ENCODE measurements at regions not wholly inside any gene's neighbourhood (a gene's known extent, or its start where the extent isn't known, plus 50 kb on each side); places are given as distances from the start of the nearest gene placed in this dataset.

DNA sequence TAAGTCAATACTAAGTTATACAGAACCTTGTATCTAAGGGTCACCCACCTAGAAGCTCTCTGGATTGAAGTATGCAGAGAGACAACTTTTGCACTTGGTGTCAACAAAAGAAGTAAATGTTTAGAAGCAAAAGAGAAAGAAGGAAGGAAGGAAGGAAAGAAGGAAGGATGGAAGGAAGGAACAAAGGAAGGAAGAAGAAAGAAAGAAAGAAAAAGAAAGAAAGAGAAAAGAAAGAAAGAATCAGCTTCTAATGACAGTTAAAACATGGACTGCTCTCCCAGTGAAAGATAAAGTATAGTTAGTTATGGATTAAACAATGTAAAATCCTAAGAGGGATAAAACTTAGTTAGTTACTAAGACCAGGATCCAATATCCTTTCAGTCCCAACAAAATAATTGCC lies 613.8 kb upstream of the NR2F2 start:
- H3K27me3 ChIP-seq (ENCODE audit: insufficient read depth, insufficient read length) = no peaks in the 10 kb centered on the region
- TF ChIP-seq YY1 (IDR thresholded peaks at IDR 0.05; ENCODE audit: insufficient read depth, insufficient read length) (no peak), SUZ12 (IDR thresholded peaks at IDR 0.05; ENCODE audit: extremely low read depth, insufficient read depth, insufficient read length) (no peak), ZNF274 (IDR thresholded peaks at IDR 0.05; ENCODE audit: low read depth, low read length) (no peak)
- H3K36me3 ChIP-seq (ENCODE audit: insufficient read depth, insufficient read length, low read length) = no peaks in the 10 kb centered on the region
- no peak for DNase-seq (ENCODE audit: low read depth, low spot score)
- no peaks in the 10 kb centered on the region for H3K9me3 ChIP-seq (ENCODE audit: insufficient read depth, low read length)
- no peak overlapping the region for H3K9ac ChIP-seq (ENCODE audit: insufficient read length, low read depth)
- H3K4me3 ChIP-seq (ENCODE audit: insufficient read length, low read depth) = no peak overlapping the region
- H3K4me1 ChIP-seq (ENCODE audit: insufficient read depth, insufficient read length) = peaks cover 2% of the 10 kb centered on the region

DNA sequence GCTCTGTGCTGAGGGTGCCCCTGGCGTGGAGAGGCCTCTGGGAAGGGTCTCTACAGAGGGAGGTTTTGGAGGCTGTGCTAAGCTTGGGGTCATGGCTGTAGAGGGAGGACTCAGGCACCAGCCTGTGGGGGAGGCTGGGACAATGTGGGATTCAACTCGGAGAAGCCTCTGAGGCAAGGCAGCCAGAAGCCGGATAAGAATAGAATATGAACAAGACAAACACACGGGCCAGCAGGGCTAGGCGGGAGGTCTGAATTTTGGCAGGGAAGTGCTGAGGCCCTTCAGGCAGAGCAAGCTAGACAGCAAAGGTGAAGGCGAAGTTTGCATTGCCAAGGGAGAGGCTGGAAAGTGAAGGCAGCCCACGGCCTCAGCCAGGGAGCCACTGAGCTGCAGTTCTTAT lies 612.1 kb upstream of the NR2F2 start:
- H3K4me1 ChIP-seq (ENCODE audit: insufficient read depth, insufficient read length) = peaks cover 2% of the 10 kb centered on the region
- no peaks in the 10 kb centered on the region for H3K9me3 ChIP-seq (ENCODE audit: insufficient read depth, low read length)
- H3K9ac ChIP-seq (ENCODE audit: insufficient read length, low read depth) = no peak overlapping the region
- no peak for DNase-seq (ENCODE audit: low read depth, low spot score)
- no peak for TF ChIP-seq YY1 (IDR thresholded peaks at IDR 0.05; ENCODE audit: insufficient read depth, insufficient read length)
- TF ChIP-seq ZNF274 (IDR thresholded peaks at IDR 0.05; ENCODE audit: low read depth, low read length) = no peak
- no peak for TF ChIP-seq SUZ12 (IDR thresholded peaks at IDR 0.05; ENCODE audit: extremely low read depth, insufficient read depth, insufficient read length)
- H3K4me3 ChIP-seq (ENCODE audit: insufficient read length, low read depth) = no peak overlapping the region
- H3K27me3 ChIP-seq (ENCODE audit: insufficient read depth, insufficient read length) = no peaks in the 10 kb centered on the region
- H3K36me3 ChIP-seq (ENCODE audit: insufficient read depth, insufficient read length, low read length) = no peaks in the 10 kb centered on the region

DNA sequence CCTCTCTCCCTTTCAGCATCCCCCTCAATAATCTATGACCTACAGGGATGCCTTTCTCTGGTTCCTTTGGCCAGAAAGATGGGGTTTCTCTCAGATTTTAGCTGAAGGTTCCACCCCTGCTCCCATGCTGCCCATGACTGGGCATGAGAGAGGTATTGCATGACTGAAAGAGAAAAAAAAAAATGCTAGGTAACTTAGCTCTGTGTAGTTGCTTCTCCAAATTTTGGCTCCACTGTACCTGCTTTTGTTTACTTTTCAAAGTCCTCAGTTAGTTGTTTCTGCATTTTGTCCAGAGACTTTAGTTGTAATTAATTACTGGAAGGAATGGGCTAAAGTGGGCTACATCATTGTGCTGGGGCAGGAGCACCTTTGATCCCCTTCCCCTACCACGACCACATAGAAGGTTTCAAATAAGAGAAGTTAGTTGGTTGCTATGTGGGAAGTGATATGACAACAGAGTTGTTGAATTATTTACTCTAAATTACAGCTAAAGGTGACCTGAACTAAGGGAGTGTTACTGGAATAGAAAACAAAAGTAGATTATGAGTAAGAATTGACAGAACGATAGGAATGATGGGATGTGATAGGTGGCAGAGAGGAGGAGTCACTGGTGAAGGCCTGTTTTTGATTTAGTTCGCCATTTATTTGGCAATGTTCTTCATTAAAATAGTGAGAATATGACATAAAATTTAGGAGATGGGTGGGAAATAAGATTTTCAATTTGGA lies 605.4 kb upstream of the NR2F2 start:
- Histone ChIP-seq H3K9ac (ENCODE audit: insufficient read length, low read depth) (no peak overlapping the region), H3K9me3 (ENCODE audit: insufficient read depth, low read length) (no peaks in the 10 kb centered on the region), H3K4me1 (ENCODE audit: insufficient read depth, insufficient read length) (no peaks in the 10 kb centered on the region), H3K4me3 (ENCODE audit: insufficient read length, low read depth) (no peak overlapping the region), H3K27me3 (ENCODE audit: insufficient read depth, insufficient read length) (no peaks in the 10 kb centered on the region), H3K36me3 (ENCODE audit: insufficient read depth, insufficient read length, low read length) (no peaks in the 10 kb centered on the region)
- DNase-seq (ENCODE audit: low read depth, low spot score) = no peak
- no peak for TF ChIP-seq SUZ12 (IDR thresholded peaks at IDR 0.05; ENCODE audit: extremely low read depth, insufficient read depth, insufficient read length)
- TF ChIP-seq YY1 (IDR thresholded peaks at IDR 0.05; ENCODE audit: insufficient read depth, insufficient read length) = no peak
- TF ChIP-seq ZNF274 (IDR thresholded peaks at IDR 0.05; ENCODE audit: low read depth, low read length) = no peak

DNA sequence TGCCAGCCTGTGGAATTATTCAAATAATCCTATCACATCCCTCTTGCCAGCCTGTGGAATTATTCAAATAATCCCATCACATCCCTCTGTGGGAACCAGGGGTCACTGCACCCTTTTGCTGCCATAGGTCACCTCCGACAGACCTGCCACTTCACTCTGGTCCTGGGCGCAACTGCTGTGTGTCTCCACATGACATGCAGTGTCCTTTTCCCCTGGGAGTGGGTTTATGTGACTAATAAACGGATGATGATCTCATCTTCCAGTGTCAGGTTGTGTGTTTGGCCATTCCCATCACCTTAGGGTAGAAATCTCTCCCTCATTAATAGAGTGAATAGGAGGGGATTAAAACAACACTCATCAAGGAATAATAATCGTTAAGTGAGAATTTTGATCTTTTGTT lies 603.6 kb upstream of the NR2F2 start:
- no peaks in the 10 kb centered on the region for H3K9me3 ChIP-seq (ENCODE audit: insufficient read depth, low read length)
- TF ChIP-seq ZNF274 (IDR thresholded peaks at IDR 0.05; ENCODE audit: low read depth, low read length) = no peak
- no peak for TF ChIP-seq SUZ12 (IDR thresholded peaks at IDR 0.05; ENCODE audit: extremely low read depth, insufficient read depth, insufficient read length)
- no peak for TF ChIP-seq YY1 (IDR thresholded peaks at IDR 0.05; ENCODE audit: insufficient read depth, insufficient read length)

DNA sequence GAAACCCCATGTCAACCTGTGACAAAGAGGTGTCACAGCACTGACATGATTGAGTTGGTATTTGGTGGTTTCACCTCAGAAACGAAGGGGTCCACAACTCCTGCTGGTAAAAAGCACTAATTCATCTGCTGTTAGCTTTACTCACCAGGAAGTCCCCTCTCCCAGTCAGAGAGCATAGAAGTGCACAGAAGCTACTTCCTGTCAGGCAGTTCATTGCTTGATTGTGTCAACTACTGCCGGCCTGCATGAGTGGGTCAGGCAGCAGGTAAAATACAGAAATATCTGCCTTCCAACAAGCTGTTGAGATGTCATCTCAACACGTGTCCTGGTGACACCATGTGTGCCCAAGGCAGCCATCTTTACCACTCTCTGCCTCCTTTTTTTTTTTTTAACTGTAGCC lies 596.6 kb upstream of the NR2F2 start:
- no peaks in the 10 kb centered on the region for H3K27me3 ChIP-seq (ENCODE audit: insufficient read depth, insufficient read length)
- H3K4me3 ChIP-seq (ENCODE audit: insufficient read length, low read depth) = no peak overlapping the region
- TF ChIP-seq ZNF274 (IDR thresholded peaks at IDR 0.05; ENCODE audit: low read depth, low read length) (no peak), YY1 (IDR thresholded peaks at IDR 0.05; ENCODE audit: insufficient read depth, insufficient read length) (no peak), SUZ12 (IDR thresholded peaks at IDR 0.05; ENCODE audit: extremely low read depth, insufficient read depth, insufficient read length) (no peak)
- H3K9ac ChIP-seq (ENCODE audit: insufficient read length, low read depth) = no peak overlapping the region
- no peaks in the 10 kb centered on the region for H3K36me3 ChIP-seq (ENCODE audit: insufficient read depth, insufficient read length, low read length)
- H3K9me3 ChIP-seq (ENCODE audit: insufficient read depth, low read length) = no peaks in the 10 kb centered on the region
- H3K4me1 ChIP-seq (ENCODE audit: insufficient read depth, insufficient read length) = no peaks in the 10 kb centered on the region
- DNase-seq (ENCODE audit: low read depth, low spot score) = no peak

More for the DNA sequence above, 603.6 kb upstream of the NR2F2 start:
- Histone ChIP-seq H3K9ac (ENCODE audit: insufficient read length, low read depth) (no peak overlapping the region), H3K4me1 (ENCODE audit: insufficient read depth, insufficient read length) (no peaks in the 10 kb centered on the region), H3K4me3 (ENCODE audit: insufficient read length, low read depth) (no peak overlapping the region), H3K27me3 (ENCODE audit: insufficient read depth, insufficient read length) (no peaks in the 10 kb centered on the region), H3K36me3 (ENCODE audit: insufficient read depth, insufficient read length, low read length) (no peaks in the 10 kb centered on the region)
- DNase-seq (ENCODE audit: low read depth, low spot score) = no peak

DNA sequence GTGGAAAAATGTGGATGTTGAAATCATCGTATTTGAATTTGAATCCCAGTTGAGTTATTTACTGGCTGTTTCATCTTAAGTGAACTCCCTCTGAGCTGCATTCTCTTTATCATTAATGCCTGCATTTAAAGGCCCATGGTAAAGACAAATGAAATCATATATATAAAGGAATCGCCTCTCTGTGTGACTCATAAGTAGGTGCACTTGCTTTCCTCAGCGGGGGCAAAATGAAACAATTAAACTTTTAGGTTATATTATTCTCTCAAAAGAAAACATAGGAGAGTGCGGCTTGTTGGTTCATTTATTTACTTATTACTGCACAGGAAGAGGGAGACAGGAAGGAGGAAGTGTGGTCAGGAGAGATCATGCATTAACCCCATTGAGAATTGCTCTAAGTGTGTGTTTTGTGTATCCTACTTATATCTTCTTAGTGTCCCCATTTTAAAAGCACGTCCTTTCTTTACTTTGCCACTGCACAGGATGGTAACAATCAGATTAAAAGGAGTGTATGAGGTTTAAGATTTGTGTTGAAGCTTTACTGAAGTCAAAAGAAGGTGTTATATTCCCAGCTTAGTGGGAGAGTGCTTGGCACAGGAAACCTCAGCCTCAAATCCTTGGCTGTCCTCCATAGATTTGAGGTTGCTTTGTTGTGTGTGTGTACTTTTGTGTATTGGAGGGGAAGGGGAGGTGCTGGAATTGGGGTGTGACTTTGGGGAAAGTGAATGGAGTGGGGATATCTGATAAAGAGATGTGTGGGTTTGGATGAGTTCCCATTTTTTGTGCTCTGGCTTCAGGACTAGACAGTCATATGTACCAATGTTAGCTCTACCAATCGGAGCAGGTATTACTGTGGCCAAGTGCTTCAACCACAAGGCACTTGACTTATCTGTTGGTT lies 595.8 kb upstream of the NR2F2 start:
- Histone ChIP-seq H3K4me1 (ENCODE audit: insufficient read depth, insufficient read length) (no peaks in the 10 kb centered on the region), H3K9me3 (ENCODE audit: insufficient read depth, low read length) (no peaks in the 10 kb centered on the region), H3K27me3 (ENCODE audit: insufficient read depth, insufficient read length) (no peaks in the 10 kb centered on the region), H3K36me3 (ENCODE audit: insufficient read depth, insufficient read length, low read length) (no peaks in the 10 kb centered on the region), H3K9ac (ENCODE audit: insufficient read length, low read depth) (no peak overlapping the region), H3K4me3 (ENCODE audit: insufficient read length, low read depth) (no peak overlapping the region)
- no peak for DNase-seq (ENCODE audit: low read depth, low spot score)
- TF ChIP-seq SUZ12 (IDR thresholded peaks at IDR 0.05; ENCODE audit: extremely low read depth, insufficient read depth, insufficient read length) (no peak), ZNF274 (IDR thresholded peaks at IDR 0.05; ENCODE audit: low read depth, low read length) (no peak), YY1 (IDR thresholded peaks at IDR 0.05; ENCODE audit: insufficient read depth, insufficient read length) (no peak)

DNA sequence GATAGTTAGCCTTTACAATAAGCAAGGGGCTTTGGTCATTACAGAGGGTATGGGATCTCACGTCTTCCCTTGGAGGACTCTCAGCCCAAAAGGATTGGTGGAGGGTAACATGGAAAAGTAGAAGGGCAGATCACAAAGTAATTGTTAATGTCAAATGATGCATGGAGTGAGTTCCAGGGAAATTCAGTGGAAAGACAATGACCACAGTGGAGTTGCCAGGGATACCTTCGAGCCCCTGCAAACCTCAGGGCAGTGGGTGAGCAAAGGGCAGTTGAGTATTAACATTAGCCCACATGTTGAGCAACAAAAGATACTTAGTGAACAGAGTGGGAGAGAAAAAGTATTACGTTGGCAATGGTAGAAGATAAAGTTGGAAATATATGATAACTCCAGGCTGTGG lies 593.4 kb upstream of the NR2F2 start:
- no peak overlapping the region for H3K9ac ChIP-seq (ENCODE audit: insufficient read length, low read depth)

More for the DNA sequence above, 593.4 kb upstream of the NR2F2 start:
- DNase-seq (ENCODE audit: low read depth, low spot score) = no peak
- Histone ChIP-seq H3K4me1 (ENCODE audit: insufficient read depth, insufficient read length) (no peaks in the 10 kb centered on the region), H3K9me3 (ENCODE audit: insufficient read depth, low read length) (no peaks in the 10 kb centered on the region), H3K4me3 (ENCODE audit: insufficient read length, low read depth) (no peak overlapping the region), H3K36me3 (ENCODE audit: insufficient read depth, insufficient read length, low read length) (no peaks in the 10 kb centered on the region), H3K27me3 (ENCODE audit: insufficient read depth, insufficient read length) (no peaks in the 10 kb centered on the region)
- TF ChIP-seq SUZ12 (IDR thresholded peaks at IDR 0.05; ENCODE audit: extremely low read depth, insufficient read depth, insufficient read length) (no peak), YY1 (IDR thresholded peaks at IDR 0.05; ENCODE audit: insufficient read depth, insufficient read length) (no peak), ZNF274 (IDR thresholded peaks at IDR 0.05; ENCODE audit: low read depth, low read length) (no peak)
